GM19467 (cell line): ENCODE measurements at regions not wholly inside any gene's neighbourhood (a gene's known extent, or its start where the extent isn't known, plus 50 kb on each side); places are given as distances from the start of the nearest gene placed in this dataset.
"Not testable (repeated sequence)": the region's sequence is repeated elsewhere in the genome, so short reads cannot be mapped to it uniquely, and the experiment has no call there.

Source experiments
- ATAC-seq: cut with Tn5 transposase; IDR thresholded peaks from one replicate; pipeline ENCODE4 v1.9.1; 2021; ENCODE audit warnings: mild to moderate bottlenecking, moderate library complexity; ENCODE audit not compliant: unreplicated experiment

DNA sequence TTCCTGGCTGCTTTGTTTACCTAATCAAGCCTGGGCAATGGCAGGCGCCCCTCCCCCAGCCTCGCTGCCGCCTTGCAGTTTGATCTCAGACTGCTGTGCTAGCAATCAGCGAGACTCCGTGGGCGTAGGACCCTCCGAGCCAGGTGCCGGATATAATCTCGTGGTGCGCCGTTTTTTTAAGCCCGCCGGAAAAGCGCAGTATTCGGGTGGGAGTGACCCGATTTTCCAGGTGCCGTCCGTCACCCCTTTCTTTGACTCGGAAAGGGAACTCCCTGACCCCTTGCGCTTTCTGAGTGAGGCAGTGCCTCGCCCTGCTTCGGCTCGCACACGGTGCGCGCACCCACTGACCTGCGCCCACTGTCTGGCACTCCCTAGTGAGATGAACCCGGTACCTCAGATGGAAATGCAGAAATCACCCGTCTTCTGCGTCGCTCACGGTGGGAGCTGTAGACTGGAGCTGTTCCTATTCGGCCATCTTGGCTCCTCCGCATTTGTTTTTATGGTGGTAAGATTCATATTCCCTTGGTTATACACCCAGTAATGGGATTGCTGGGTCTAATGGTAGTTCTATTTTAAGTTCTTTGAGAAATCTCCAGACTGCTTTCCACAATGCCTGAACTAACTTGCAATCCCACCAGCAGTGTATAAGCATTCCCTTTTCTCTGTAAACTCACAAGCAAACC, 652.1 kb upstream of the LRFN5 start:
- not testable (repeated sequence) for ATAC-seq

DNA sequence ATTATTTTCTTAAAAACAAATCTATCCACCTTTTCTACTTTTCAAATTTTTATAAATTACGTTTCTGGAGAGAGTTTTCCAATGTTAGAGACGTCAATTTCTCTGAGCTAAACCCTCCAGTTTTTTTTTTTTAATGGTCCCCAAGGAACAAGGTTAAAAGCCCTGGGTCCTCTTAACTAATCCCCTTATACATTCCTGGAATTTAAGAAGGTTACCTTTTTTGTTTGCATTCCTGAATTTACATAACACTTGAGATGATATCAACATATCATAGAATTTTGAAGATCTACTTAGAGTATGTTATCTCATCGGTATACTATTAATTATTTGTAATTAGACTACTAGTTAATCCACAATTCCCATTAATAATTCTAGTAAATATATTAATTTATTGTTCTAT, 662.2 kb upstream of the LRFN5 start:
- no peak for ATAC-seq

GRCh38 chr14:40936861-40937260, 669.8 kb upstream of the LRFN5 start:
- no peak for ATAC-seq

GRCh38 chr14:40920380-40920779, 686.3 kb upstream of the LRFN5 start:
- ATAC-seq = no peak

DNA sequence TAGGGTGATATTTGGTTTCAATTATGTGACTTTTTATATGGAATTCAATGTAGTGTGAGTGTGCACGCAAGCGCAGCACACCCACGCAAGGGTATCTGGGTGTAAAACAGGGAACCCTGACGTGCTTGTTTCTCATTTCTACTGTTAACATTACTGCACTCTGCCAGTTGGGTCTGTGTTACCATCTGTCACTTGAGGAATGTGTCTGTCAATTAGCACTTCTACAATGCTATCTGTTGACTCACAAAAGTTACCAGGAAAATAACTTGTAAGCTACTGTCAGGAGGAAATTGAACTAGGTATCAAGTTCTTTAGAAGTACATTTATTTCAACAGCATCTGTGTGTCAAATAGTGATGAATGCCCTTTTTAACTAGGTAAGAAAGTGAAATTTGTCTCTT, 695.5 kb upstream of the LRFN5 start:
- no peak for ATAC-seq

DNA sequence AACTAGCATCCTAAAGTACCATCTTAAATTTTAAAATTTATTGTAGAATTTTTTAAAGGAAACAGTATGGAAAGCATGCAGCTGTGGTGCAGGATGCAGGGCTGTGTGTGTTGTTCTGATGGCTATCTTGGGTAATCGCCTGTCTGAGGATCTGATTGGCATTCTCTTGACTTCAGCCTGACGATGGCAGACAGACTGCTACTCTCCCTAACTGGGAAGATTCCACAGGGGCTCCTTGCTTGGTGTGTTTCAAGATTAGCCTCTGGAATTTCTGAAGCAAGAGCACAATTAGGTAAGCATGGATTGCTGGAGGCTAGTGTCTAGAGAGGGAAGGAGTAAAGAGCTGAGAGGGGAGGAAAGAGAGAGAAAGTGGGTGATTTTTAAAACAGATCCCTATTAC, 696.8 kb upstream of the LRFN5 start:
- no peak for ATAC-seq

- no peak for ATAC-seq
Measured at GRCh38 chr14:40903709-40904108, 703.0 kb upstream of the LRFN5 start.

GRCh38 chr14:40899435-40899834, 707.2 kb upstream of the LRFN5 start:
- no peak for ATAC-seq

GRCh38 chr14:40894846-40895245, 711.8 kb upstream of the LRFN5 start:
- ATAC-seq = no peak

DNA sequence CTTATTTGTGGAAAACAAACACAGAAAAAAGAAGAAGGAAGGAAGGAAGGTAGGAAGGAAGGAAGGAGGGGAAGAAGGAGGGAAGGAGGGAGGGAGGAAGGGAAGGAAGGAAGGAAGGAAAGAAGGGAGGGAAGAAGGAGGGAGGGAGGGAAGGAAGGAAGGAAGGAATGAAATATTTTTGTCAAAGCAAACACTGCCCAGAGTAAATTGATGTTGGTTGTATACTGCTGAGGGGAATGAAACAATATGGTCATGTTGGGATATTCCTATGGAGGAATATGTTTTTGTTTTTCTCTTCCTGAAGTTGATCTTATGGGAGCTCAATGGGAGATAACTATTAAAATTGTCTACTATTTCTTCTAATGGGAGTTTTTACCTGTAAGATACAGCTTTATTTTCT, 717.5 kb upstream of the LRFN5 start:
- ATAC-seq = no peak

- no peak for ATAC-seq
Measured at GRCh38 chr14:40887912-40888311, 718.8 kb upstream of the LRFN5 start.

- no peak for ATAC-seq
Measured at GRCh38 chr14:40870252-40870651, 736.4 kb upstream of the LRFN5 start.

GRCh38 chr14:40859055-40859454, 747.6 kb upstream of the LRFN5 start:
- no peak for ATAC-seq

GRCh38 chr14:40855343-40855742, 751.3 kb upstream of the LRFN5 start:
- no peak for ATAC-seq

DNA sequence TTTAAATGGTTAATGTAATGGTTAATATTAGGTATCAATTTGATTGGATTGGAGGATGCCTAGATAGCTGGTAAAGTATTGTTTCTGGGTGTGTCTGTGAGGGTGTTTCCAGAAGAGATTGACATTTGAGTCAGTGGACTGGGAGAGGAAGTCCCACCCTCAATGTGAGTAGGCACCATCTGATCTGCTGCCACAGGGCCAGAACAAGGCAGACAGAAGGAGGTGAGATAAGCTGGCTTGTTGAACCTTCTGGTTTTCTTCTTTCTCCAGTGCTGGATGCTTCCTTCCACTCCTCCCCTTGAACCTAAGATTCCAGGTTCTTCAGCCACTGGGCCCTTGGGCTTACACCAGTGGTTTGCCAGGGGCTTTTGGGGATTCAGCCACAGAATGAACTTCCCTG, 756.5 kb upstream of the LRFN5 start:
- no peak for ATAC-seq

DNA sequence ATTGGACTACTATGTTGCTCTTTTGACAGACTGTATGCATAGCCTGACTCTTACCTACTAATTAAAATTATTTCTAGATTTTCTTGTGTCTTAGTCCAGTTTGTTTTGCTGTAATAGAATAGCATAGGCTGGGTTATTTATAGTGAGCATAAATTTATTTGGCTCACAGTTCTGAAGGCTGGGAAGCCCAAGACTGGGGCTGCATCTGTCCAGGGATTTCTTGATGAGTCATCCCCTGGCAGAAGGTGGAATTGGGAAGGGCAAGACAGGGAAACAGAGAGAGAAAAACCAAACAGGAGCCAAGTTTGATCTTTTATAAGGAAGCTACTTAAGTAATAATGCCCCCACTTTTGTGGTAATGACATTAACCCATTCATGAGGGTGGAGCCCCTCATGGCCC, 759.2 kb upstream of the LRFN5 start:
- ATAC-seq = no peak

- ATAC-seq = no peak
Measured at GRCh38 chr14:40842816-40843215, 763.9 kb upstream of the LRFN5 start.

DNA sequence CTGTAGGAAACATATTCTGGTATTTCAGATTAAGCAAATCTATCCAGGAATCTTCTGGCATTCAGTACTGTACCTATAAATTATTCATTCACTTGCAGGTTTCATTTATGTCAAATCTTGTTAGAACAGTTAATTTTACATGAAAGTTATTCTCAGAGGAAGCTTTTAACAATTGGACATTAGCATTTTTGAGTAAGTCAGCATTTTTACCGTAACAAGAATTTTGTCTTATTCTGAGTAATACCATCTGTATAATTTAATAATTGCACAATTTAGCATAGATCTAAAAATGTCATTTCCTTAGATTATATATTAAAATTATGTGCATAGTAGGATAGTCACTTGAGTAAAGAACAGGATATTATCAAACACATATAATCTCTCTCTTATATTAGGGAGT, 764.8 kb upstream of the LRFN5 start:
- ATAC-seq = no peak

DNA sequence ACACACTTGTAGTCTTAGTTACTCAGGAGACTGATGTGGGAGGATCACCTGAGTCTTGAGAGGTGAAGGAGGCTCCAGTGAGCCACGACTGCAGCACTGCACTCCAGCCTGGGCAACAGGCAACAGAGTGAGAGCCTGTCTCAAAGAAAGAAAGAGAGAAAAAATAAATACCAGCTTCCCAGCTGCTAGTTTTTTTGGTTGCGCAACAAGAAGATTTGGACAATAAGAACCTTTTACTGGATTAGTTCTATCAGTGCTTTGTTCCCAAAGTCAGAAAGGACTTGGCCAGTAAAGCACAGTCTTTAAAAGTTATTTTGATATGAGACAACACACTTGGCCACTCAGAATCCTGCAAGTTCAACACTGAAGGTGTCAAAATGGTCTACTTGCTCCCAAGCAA, 768.1 kb upstream of the LRFN5 start:
- no peak for ATAC-seq

DNA sequence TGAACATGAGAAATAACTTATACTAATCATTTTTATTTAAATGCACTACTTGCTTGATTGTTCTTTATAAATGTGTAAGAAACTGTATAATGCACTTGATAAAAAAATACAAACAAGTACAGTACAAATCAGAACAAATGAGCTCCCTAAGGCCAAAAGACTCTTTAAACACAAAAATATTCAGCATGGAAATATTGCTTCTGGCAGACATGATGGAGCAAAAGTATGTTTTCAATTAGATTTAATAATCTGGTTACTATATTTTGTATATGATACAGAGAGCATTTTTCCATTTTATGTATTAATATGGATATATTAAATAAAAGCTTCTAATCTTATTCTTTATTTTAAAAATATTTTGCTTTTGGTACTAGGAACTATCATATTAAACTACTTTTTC, 800.2 kb upstream of the LRFN5 start:
- ATAC-seq = no peak

GRCh38 chr14:40796168-40796567, 810.5 kb upstream of the LRFN5 start:
- no peak for ATAC-seq

- no peak for ATAC-seq
Measured at GRCh38 chr14:40784860-40785259, 821.8 kb upstream of the LRFN5 start.

- ATAC-seq = no peak
Measured at GRCh38 chr14:40762685-40763084, 844.0 kb upstream of the LRFN5 start.
